Stimulated activated memory B cell treated with anti-CD40 and anti-IgM and Interleukin-4, amounts not matched to agents 10 μg/mL and 1 μg/mL and 100 μg/mL, for 72 hours (primary cell): ENCODE measurements at regions not wholly inside any gene's neighbourhood (a gene's known extent, or its start where the extent isn't known, plus 50 kb on each side); places are given as distances from the start of the nearest gene placed in this dataset.
"Not testable (repeated sequence)": the region's sequence is repeated elsewhere in the genome, so short reads cannot be mapped to it uniquely, and the experiment has no call there.

Experiments used
- ATAC-seq: fragments of 150-1000 bp; cut with Tn5 transposase; 2 replicates; pipeline ENCODE4 v1.10.0; 2021
- H3K27ac Mint-ChIP-seq: one replicate; pipeline ENCODE4 v1.8.0; 2022; ENCODE audit warnings: mild to moderate bottlenecking, mixed read lengths
- H3K27me3 Mint-ChIP-seq: one replicate; pipeline ENCODE4 v1.8.0; 2022; ENCODE audit warnings: mixed read lengths
- H3K36me3 Mint-ChIP-seq: one replicate; pipeline ENCODE4 v1.8.0; 2022; ENCODE audit warnings: mixed read lengths
- H3K4me1 Mint-ChIP-seq: one replicate; pipeline ENCODE4 v1.8.0; 2022; ENCODE audit warnings: mixed read lengths
- H3K4me3 Mint-ChIP-seq: one replicate; pipeline ENCODE4 v1.8.0; 2022; ENCODE audit warnings: mild to moderate bottlenecking, moderate library complexity, mixed read lengths
- H3K9me3 Mint-ChIP-seq: one replicate; pipeline ENCODE4 v1.8.0; 2022; ENCODE audit warnings: mixed read lengths

GRCh38 chr10:81680359-81680758, 194.6 kb upstream of the NRG3 start:
- Mint-ChIP-seq H3K4me3 (no peak overlapping the region), H3K9me3 (peaks cover 3% of the 10 kb centered on the region), H3K27ac (no peak overlapping the region), H3K4me1 (no peaks in the 10 kb centered on the region), H3K36me3 (no peaks in the 10 kb centered on the region), H3K27me3 (no peaks in the 10 kb centered on the region)
- ATAC-seq, result no peak

- no peaks in the 10 kb centered on the region for H3K36me3 Mint-ChIP-seq
- no peak overlapping the region for H3K4me3 Mint-ChIP-seq
- H3K27me3 Mint-ChIP-seq, result no peaks in the 10 kb centered on the region
- ATAC-seq, result no peak
- H3K4me1 Mint-ChIP-seq, result no peaks in the 10 kb centered on the region
- no peak overlapping the region for H3K27ac Mint-ChIP-seq
- peaks cover 10% of the 10 kb centered on the region for H3K9me3 Mint-ChIP-seq
Observed at GRCh38 chr10:81688459-81688858, 186.5 kb upstream of the NRG3 start.

GRCh38 chr10:81696609-81697388, 178.2 kb upstream of the NRG3 start:
- Mint-ChIP-seq H3K36me3 (no peaks in the 10 kb centered on the region), H3K9me3 (peaks cover 22% of the 10 kb centered on the region), H3K27ac (no peak overlapping the region), H3K4me1 (no peaks in the 10 kb centered on the region), H3K4me3 (no peak overlapping the region), H3K27me3 (no peaks in the 10 kb centered on the region)
- no peak for ATAC-seq

GRCh38 chr10:81704596-81704995, 170.4 kb upstream of the NRG3 start:
- H3K9me3 Mint-ChIP-seq, result peaks cover 11% of the 10 kb centered on the region
- no peak overlapping the region for H3K27ac Mint-ChIP-seq
- no peaks in the 10 kb centered on the region for H3K27me3 Mint-ChIP-seq

GRCh38 chr10:81708416-81708815, 166.6 kb upstream of the NRG3 start:
- peaks cover 4% of the 10 kb centered on the region for H3K9me3 Mint-ChIP-seq
- no peaks in the 10 kb centered on the region for H3K27me3 Mint-ChIP-seq
- no peak for ATAC-seq
- no peak overlapping the region for H3K27ac Mint-ChIP-seq
- no peak overlapping the region for H3K4me3 Mint-ChIP-seq
- no peaks in the 10 kb centered on the region for H3K4me1 Mint-ChIP-seq
- H3K36me3 Mint-ChIP-seq, result no peaks in the 10 kb centered on the region

More at GRCh38 chr10:81704596-81704995, 170.4 kb upstream of the NRG3 start:
- Mint-ChIP-seq H3K4me1 (no peaks in the 10 kb centered on the region), H3K4me3 (no peak overlapping the region), H3K36me3 (no peaks in the 10 kb centered on the region)
- ATAC-seq, result no peak

- Mint-ChIP-seq H3K4me1 (no peaks in the 10 kb centered on the region), H3K9me3 (peaks cover 3% of the 10 kb centered on the region), H3K4me3 (no peak overlapping the region), H3K27me3 (no peaks in the 10 kb centered on the region), H3K27ac (no peak overlapping the region), H3K36me3 (no peaks in the 10 kb centered on the region)
- ATAC-seq, result no peak
Observed at GRCh38 chr10:81708929-81709328, 166.1 kb upstream of the NRG3 start.

GRCh38 chr10:81722399-81722798, 152.6 kb upstream of the NRG3 start:
- H3K27me3 Mint-ChIP-seq, result no peaks in the 10 kb centered on the region
- no peaks in the 10 kb centered on the region for H3K36me3 Mint-ChIP-seq
- no peaks in the 10 kb centered on the region for H3K4me1 Mint-ChIP-seq
- H3K4me3 Mint-ChIP-seq, result no peak overlapping the region
- no peak overlapping the region for H3K27ac Mint-ChIP-seq
- peaks cover 4% of the 10 kb centered on the region for H3K9me3 Mint-ChIP-seq
- ATAC-seq, result no peak

GRCh38 chr10:81724431-81724830, 150.6 kb upstream of the NRG3 start:
- H3K27ac Mint-ChIP-seq, result no peak overlapping the region
- H3K27me3 Mint-ChIP-seq, result no peaks in the 10 kb centered on the region
- no peaks in the 10 kb centered on the region for H3K4me1 Mint-ChIP-seq
- peaks cover 4% of the 10 kb centered on the region for H3K9me3 Mint-ChIP-seq
- peak; percentile 36 for ATAC-seq
- no peak overlapping the region for H3K4me3 Mint-ChIP-seq
- no peaks in the 10 kb centered on the region for H3K36me3 Mint-ChIP-seq

- Mint-ChIP-seq H3K27ac (no peak overlapping the region), H3K36me3 (no peaks in the 10 kb centered on the region), H3K27me3 (no peaks in the 10 kb centered on the region), H3K9me3 (peaks cover 4% of the 10 kb centered on the region), H3K4me1 (no peaks in the 10 kb centered on the region), H3K4me3 (no peak overlapping the region)
- ATAC-seq, result no peak
Observed at GRCh38 chr10:81725851-81726250, 149.1 kb upstream of the NRG3 start.

- Mint-ChIP-seq H3K36me3 (no peaks in the 10 kb centered on the region), H3K27ac (no peak overlapping the region), H3K4me3 (no peak overlapping the region), H3K9me3 (peaks cover 4% of the 10 kb centered on the region), H3K4me1 (no peaks in the 10 kb centered on the region), H3K27me3 (no peaks in the 10 kb centered on the region)
- no peak for ATAC-seq
Observed at GRCh38 chr10:81728692-81729091, 146.3 kb upstream of the NRG3 start.

- H3K4me3 Mint-ChIP-seq, result no peak overlapping the region
- ATAC-seq, result no peak
- H3K36me3 Mint-ChIP-seq, result no peaks in the 10 kb centered on the region
- H3K4me1 Mint-ChIP-seq, result no peaks in the 10 kb centered on the region
- no peak overlapping the region for H3K27ac Mint-ChIP-seq
- peaks cover 5% of the 10 kb centered on the region for H3K9me3 Mint-ChIP-seq
- H3K27me3 Mint-ChIP-seq, result no peaks in the 10 kb centered on the region
Observed at GRCh38 chr10:81730891-81731290, 144.1 kb upstream of the NRG3 start.

GRCh38 chr10:81733542-81733941, 141.5 kb upstream of the NRG3 start:
- H3K27ac Mint-ChIP-seq, result no peak overlapping the region
- H3K9me3 Mint-ChIP-seq, result peaks cover 12% of the 10 kb centered on the region
- H3K4me1 Mint-ChIP-seq, result no peaks in the 10 kb centered on the region
- H3K4me3 Mint-ChIP-seq, result no peak overlapping the region
- no peak for ATAC-seq
- H3K36me3 Mint-ChIP-seq, result no peaks in the 10 kb centered on the region
- no peaks in the 10 kb centered on the region for H3K27me3 Mint-ChIP-seq

GRCh38 chr10:81735167-81735566, 139.8 kb upstream of the NRG3 start:
- not testable (repeated sequence) for ATAC-seq, H3K27ac Mint-ChIP-seq, H3K36me3 Mint-ChIP-seq, H3K4me1 Mint-ChIP-seq, H3K4me3 Mint-ChIP-seq, H3K27me3 Mint-ChIP-seq
- H3K9me3 Mint-ChIP-seq, result peaks cover 12% of the 10 kb centered on the region

- Mint-ChIP-seq H3K4me3 (no peak overlapping the region), H3K27me3 (no peaks in the 10 kb centered on the region), H3K4me1 (no peaks in the 10 kb centered on the region), H3K36me3 (no peaks in the 10 kb centered on the region), H3K27ac (no peak overlapping the region), H3K9me3 (peaks cover 2% of the 10 kb centered on the region)
- no peak for ATAC-seq
Observed at GRCh38 chr10:81759111-81759510, 115.9 kb upstream of the NRG3 start.

- no peaks in the 10 kb centered on the region for H3K27me3 Mint-ChIP-seq
- no peak overlapping the region for H3K4me3 Mint-ChIP-seq
- H3K4me1 Mint-ChIP-seq, result no peaks in the 10 kb centered on the region
- no peak for ATAC-seq
- no peaks in the 10 kb centered on the region for H3K36me3 Mint-ChIP-seq
- peaks cover 3% of the 10 kb centered on the region for H3K9me3 Mint-ChIP-seq
- H3K27ac Mint-ChIP-seq, result no peak overlapping the region
Observed at GRCh38 chr10:81784111-81784597, 90.8 kb upstream of the NRG3 start.

- peaks cover 3% of the 10 kb centered on the region for H3K9me3 Mint-ChIP-seq
- no peaks in the 10 kb centered on the region for H3K4me1 Mint-ChIP-seq
- no peak overlapping the region for H3K27ac Mint-ChIP-seq
- no peaks in the 10 kb centered on the region for H3K27me3 Mint-ChIP-seq
- no peak for ATAC-seq
- H3K36me3 Mint-ChIP-seq, result no peaks in the 10 kb centered on the region
- no peak overlapping the region for H3K4me3 Mint-ChIP-seq
Observed at GRCh38 chr10:81792729-81793128, 82.3 kb upstream of the NRG3 start.
